Left hindlimb (tissue), 1 donor: ENCODE measurements at regions not wholly inside any gene's neighbourhood (a gene's known extent, or its start where the extent isn't known, plus 50 kb on each side); places are given as distances from the start of the nearest gene placed in this dataset.
A peak's percentile ranks its signal among the peaks of the same experiment; 100 is the strongest.
"Not testable (repeated sequence)": the region's sequence is repeated elsewhere in the genome, so short reads cannot be mapped to it uniquely, and the experiment has no call there.

Experiments used
- DNase-seq: peaks from one replicate; pipeline ENCODE4 v3.0.0-alpha.2; 2018

GRCh38 chr20:29427201-29428060 is 1830.0 kb upstream of the DEFB115 start:
- DNase-seq: no peak

GRCh38 chr20:29430531-29430930 is 1826.9 kb upstream of the DEFB115 start:
- DNase-seq: no peak

GRCh38 chr20:29440721-29441120 is 1816.7 kb upstream of the DEFB115 start:
- not testable (repeated sequence) for DNase-seq

- DNase-seq: not testable (repeated sequence)
Observed at GRCh38 chr20:29443206-29443781, 1814.2 kb upstream of the DEFB115 start.

- DNase-seq: no peak
Observed at GRCh38 chr20:29443819-29444218, 1813.6 kb upstream of the DEFB115 start.

GRCh38 chr20:29445050-29445907 is 1812.2 kb upstream of the DEFB115 start:
- peak; percentile 39 for DNase-seq

GRCh38 chr20:29447517-29448484 is 1809.7 kb upstream of the DEFB115 start:
- not testable (repeated sequence) for DNase-seq

GRCh38 chr20:29448806-29449470 is 1808.5 kb upstream of the DEFB115 start:
- no peak for DNase-seq

- DNase-seq: no peak
Observed at GRCh38 chr20:29452186-29452585, 1805.3 kb upstream of the DEFB115 start.

GRCh38 chr20:29456987-29457693 is 1800.3 kb upstream of the DEFB115 start:
- DNase-seq: not testable (repeated sequence)

- no peak for DNase-seq
Observed at GRCh38 chr20:29472606-29473005, 1784.9 kb upstream of the DEFB115 start.

GRCh38 chr20:29492840-29493239 is 1764.6 kb upstream of the DEFB115 start:
- not testable (repeated sequence) for DNase-seq

GRCh38 chr20:29496767-29497166 is 1760.7 kb upstream of the DEFB115 start:
- DNase-seq: not testable (repeated sequence)

GRCh38 chr20:29497261-29497671 is 1760.2 kb upstream of the DEFB115 start:
- no peak for DNase-seq

- not testable (repeated sequence) for DNase-seq
Observed at GRCh38 chr20:29497684-29498083, 1759.8 kb upstream of the DEFB115 start.

- DNase-seq: not testable (repeated sequence)
Observed at GRCh38 chr20:29500738-29501137, 1756.7 kb upstream of the DEFB115 start.

GRCh38 chr20:29514634-29515033 is 1742.8 kb upstream of the DEFB115 start:
- not testable (repeated sequence) for DNase-seq

GRCh38 chr20:29516847-29517246 is 1740.6 kb upstream of the DEFB115 start:
- not testable (repeated sequence) for DNase-seq

GRCh38 chr20:29519610-29520241 is 1737.7 kb upstream of the DEFB115 start:
- not testable (repeated sequence) for DNase-seq

GRCh38 chr20:29533566-29534177 is 1723.8 kb upstream of the DEFB115 start:
- DNase-seq: not testable (repeated sequence)
